ENCODE measurements at regions not wholly inside any gene's neighbourhood (a gene's known extent, or its start where the extent isn't known, plus 50 kb on each side); places are given as distances from the start of the nearest gene placed in this dataset.

GRCh38 chr2:238745997-238746396, 101.9 kb upstream of the TWIST2 start:
- no peak for TF ChIP-seq CTCF (IDR thresholded peaks at IDR 0.05)
- TF ChIP-seq POLR2A (IDR thresholded peaks at IDR 0.05) = no peak

All from tibial nerve (tissue), 3 donors.